ENCODE measurements at regions not wholly inside any gene's neighbourhood (a gene's known extent, or its start where the extent isn't known, plus 50 kb on each side); places are given as distances from the start of the nearest gene placed in this dataset.
A peak's percentile ranks its signal among the peaks of the same experiment; 100 is the strongest.

DNA sequence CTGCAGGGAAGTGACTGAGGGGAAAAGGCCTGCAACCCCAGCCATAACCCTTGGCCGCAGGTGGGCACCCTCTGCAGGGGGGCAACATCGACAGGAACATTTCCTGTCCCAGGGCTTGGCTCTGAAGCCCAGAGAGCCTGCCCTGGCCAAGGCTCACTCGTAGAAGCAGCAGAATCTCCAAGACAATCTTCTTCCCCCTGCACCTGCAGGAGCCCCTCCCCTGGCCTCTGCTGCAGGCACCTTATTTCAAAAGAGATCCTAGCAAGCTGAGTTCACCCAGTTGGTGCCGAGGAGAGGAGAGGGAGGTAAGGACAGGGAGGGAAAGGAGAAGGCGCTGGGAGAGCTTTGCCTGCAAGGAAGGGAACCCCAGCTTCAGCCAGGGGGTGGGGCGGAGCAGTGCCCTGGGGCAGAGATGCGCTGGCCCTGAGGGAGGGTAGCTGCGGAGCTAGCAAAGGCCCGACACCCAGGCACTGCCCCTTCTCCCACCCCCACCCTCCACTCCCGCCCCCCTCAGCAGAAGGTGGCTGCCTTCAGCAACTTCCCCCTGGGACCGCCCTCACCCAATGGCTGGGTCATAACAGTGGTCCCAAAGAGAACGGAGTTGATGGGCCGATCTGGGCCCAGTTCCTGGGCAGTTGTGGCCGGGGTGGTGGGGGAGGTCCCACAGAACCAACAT, 104.3 kb upstream of the TNRC6C start:
- Mint-ChIP-seq H3K36me3 (no peaks in the 10 kb centered on the region), H3K4me3 (no peak overlapping the region), H3K4me1 (peaks cover 18% of the 10 kb centered on the region), H3K27ac (no peak overlapping the region), H3K9me3 (peaks cover 2% of the 10 kb centered on the region)
- DNase-seq (ENCODE audit: low spot score in 2 of 2) (no peak), ATAC-seq (no peak)

DNA sequence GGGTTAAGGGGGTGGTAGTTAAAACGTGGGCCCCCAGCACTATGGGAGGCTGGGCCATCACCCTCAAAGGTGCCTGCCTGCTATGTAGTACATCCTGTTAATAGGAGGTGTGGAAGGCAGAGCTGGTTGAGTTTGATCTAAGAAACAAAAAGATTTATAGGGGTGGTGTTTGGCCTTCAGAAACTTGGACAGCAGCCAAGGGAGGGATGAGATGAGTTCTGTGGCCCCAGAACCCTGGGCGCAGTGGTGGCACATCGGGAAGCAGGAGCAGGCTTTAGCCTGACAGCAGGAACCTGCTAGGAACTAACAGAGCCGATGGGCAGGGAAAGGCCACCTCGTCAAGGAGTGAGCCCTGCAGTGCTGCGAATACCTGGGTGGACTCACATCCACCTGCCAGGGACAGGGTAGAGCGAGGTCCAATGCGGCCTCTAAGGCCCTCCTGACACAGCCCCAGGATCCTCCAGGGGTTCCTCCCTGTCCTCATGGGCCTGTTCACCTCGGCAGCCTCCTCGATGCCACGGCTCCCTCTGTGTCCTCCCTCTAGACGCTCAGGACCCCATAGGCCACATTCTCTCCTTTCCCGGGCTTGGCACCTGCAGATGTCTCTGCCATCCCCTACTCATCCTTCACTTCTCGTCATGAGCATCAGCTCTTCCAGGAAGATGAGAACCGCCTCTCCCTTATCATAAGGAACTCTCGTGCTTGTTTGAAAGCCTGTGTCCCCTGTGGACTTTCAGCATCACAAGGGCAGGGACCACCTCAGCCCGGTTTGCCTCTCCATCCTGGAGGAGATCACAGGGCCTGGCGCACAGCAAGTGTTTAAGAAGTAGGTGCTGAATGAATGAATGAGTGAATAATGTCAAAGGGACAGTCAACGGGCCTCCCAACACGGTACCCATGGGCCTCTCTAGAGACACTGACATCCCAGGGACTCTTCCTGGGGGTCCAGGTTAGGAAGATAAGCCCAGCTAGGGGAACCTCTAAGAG, 103.5 kb upstream of the TNRC6C start:
- H3K27ac Mint-ChIP-seq, result no peak overlapping the region
- DNase-seq (ENCODE audit: low spot score in 2 of 2) (no peak), ATAC-seq (no peak)
- H3K9me3 Mint-ChIP-seq, result peaks cover 2% of the 10 kb centered on the region
- peaks cover 18% of the 10 kb centered on the region for H3K4me1 Mint-ChIP-seq
- no peak overlapping the region for H3K4me3 Mint-ChIP-seq
- no peaks in the 10 kb centered on the region for H3K36me3 Mint-ChIP-seq

GRCh38 chr17:77856551-77857305, 101.8 kb upstream of the TNRC6C start:
- H3K4me3 Mint-ChIP-seq, result no peak overlapping the region
- no peaks in the 10 kb centered on the region for H3K36me3 Mint-ChIP-seq
- ATAC-seq, result no peak
- no peak for DNase-seq (ENCODE audit: low spot score in 2 of 2)
- peaks cover 2% of the 10 kb centered on the region for H3K9me3 Mint-ChIP-seq
- H3K4me1 Mint-ChIP-seq, result peaks cover 18% of the 10 kb centered on the region
- no peak overlapping the region for H3K27ac Mint-ChIP-seq

DNA sequence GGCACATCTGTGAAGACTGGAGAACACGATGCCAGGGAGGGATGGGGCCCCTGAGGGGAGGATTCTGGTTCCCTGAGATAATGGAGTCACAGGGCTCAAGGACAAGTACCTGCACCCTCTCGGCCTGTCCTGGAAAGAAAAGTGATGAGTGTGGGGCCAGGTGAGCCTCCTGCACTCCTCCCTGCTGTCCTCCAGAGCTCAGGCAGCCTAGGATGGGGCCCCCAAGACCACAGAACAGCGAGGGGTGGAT, 101.3 kb upstream of the TNRC6C start:
- peaks cover 2% of the 10 kb centered on the region for H3K9me3 Mint-ChIP-seq
- DNase-seq (ENCODE audit: low spot score in 2 of 2) (no peak), ATAC-seq (no peak)
- no peaks in the 10 kb centered on the region for H3K36me3 Mint-ChIP-seq
- peaks cover 20% of the 10 kb centered on the region for H3K4me1 Mint-ChIP-seq
- H3K27ac Mint-ChIP-seq, result no peak overlapping the region
- no peak overlapping the region for H3K4me3 Mint-ChIP-seq

DNA sequence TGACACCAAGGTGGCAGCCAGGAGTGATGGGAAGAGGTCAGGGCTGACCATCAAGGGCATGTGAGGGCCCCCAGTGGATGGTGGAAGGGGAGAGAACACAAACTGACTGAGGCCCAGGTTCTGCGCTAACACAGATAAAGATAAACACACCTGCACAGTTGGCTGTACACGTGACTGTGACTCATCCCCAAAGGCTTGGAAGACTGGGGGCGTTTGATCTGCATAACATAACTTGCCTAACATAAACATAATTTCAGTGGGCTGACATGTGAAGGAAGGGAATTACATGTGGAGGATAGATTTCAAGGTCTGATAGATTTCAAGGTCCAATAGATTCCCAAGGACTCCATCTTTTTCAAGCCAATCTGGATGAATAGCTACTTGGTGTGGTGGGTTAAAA, 100.9 kb upstream of the TNRC6C start:
- Mint-ChIP-seq H3K9me3 (peaks cover 2% of the 10 kb centered on the region), H3K4me1 (peaks cover 24% of the 10 kb centered on the region), H3K4me3 (no peak overlapping the region), H3K27ac (no peak overlapping the region), H3K36me3 (no peaks in the 10 kb centered on the region)
- DNase-seq (ENCODE audit: low spot score in 2 of 2) (no peak), ATAC-seq (no peak)

DNA sequence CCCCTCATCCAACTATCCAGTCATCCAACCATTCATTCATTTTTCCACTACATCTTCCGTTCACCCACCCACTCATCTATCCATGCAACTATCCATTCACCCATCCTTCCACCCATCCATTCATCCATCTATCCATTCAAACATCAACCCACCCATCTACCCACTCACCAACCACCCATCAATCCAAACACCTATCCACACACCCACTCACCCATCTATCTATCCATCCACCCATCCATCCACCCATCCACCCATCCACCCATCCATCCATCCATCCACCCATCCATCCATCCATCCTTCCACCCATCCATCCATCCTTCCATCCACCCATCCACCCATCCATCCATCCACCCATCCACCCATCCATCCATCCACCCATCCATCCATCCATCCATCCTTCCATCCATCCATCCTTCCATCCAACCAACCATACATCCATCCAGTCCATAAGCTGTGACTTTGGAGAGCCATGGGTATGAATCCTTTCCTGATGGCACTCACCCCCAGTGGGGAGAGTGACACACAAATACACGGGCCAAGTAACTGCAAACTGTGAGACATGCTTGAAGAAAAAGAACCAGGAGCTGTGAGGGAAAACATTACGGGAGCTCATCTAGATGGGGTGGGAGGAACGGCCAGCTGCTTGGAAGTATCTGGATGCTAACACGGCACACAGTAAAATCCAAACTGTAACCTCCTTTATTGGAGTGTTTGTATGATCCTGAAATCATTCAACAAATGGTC, 100.0 kb upstream of the TNRC6C start:
- no peak overlapping the region for H3K4me3 Mint-ChIP-seq
- no peak for DNase-seq (ENCODE audit: low spot score in 2 of 2)
- H3K27ac Mint-ChIP-seq, result no peak overlapping the region
- ATAC-seq, result no peak
- H3K36me3 Mint-ChIP-seq, result no peaks in the 10 kb centered on the region
- H3K9me3 Mint-ChIP-seq, result peaks cover 2% of the 10 kb centered on the region
- H3K4me1 Mint-ChIP-seq, result peaks cover 29% of the 10 kb centered on the region

DNA sequence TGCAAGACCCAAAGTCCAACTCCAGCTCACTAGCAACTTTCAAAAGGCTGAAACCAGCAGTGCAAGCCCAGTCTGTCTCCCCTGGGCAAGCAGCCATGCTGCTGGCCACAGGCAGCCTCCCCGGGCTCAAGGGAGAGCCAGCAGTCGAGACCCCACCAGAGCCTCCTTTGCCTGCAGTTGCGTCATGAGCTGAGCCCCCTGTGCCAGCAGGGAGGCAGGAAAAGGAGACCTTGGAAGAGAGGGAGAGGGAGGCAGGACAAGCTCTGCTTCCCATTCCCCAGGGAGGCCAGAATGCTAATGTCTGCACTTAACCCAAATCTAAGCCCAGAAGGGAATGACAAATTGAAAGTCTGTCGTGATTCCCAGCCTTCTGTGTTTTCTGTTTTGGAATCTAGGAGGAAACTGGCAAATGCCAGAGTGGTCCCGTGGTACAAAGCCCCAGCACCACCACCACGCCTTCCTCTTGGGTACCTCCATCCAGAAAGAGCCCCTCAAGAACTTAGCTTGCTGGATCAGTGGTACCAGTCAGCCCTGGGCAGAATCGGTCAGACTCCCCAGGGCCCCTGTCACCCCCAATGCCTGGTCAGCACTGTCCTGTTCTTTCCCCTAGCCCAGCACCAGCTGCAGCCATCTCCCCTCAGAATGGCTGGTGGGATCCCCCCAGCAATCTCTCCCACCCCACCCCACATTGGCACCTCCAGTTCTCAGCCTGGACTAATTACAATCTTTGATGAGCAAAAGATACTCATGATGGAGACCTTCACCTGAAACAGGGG, 99.3 kb upstream of the TNRC6C start:
- ATAC-seq (no peak), DNase-seq (ENCODE audit: low spot score in 2 of 2) (no peak)
- Mint-ChIP-seq H3K9me3 (peaks cover 2% of the 10 kb centered on the region), H3K4me1 (peaks cover 33% of the 10 kb centered on the region), H3K27ac (no peak overlapping the region), H3K36me3 (no peaks in the 10 kb centered on the region), H3K4me3 (no peak overlapping the region)

DNA sequence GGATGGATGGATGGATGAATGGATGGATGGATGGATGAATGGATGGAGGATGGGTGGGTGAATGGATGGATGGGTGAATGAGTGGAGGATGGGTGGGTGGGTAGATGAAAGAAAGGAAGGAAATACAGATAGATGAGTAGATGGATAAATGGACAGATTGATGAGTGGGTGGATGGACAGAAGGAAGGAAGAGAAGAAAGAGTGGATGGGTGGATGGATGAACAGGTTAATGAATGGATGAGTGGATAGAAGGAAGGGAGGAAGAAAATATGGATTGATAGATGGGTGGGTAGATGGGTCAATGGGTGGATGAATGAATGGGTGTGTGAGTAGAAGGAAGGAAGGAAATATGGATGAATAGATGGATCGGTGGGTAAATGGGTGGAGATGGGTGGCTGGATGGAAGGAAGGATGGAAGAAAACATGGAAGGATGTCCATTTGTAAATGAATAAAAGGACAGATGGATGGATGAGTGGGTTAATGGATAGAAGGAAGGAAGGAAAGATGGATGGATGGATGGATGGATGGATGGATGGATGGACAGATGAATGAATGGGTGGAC, 97.3 kb upstream of the TNRC6C start:
- DNase-seq (ENCODE audit: low spot score in 2 of 2), result no peak
- H3K36me3 Mint-ChIP-seq, result no peaks in the 10 kb centered on the region
- H3K4me1 Mint-ChIP-seq, result peaks cover 28% of the 10 kb centered on the region
- no peak overlapping the region for H3K27ac Mint-ChIP-seq
- no peak for ATAC-seq
- H3K9me3 Mint-ChIP-seq, result peaks cover 2% of the 10 kb centered on the region
- no peak overlapping the region for H3K4me3 Mint-ChIP-seq

- no peak for ATAC-seq
- H3K4me1 Mint-ChIP-seq, result peaks cover 27% of the 10 kb centered on the region
- no peak overlapping the region for H3K4me3 Mint-ChIP-seq
- H3K36me3 Mint-ChIP-seq, result no peaks in the 10 kb centered on the region
- H3K27ac Mint-ChIP-seq, result no peak overlapping the region
- DNase-seq (ENCODE audit: low spot score in 2 of 2), result no peak
- peaks cover 2% of the 10 kb centered on the region for H3K9me3 Mint-ChIP-seq
These were observed 96.4 kb upstream of the TNRC6C start for GRCh38 chr17:77861981-77862645.

DNA sequence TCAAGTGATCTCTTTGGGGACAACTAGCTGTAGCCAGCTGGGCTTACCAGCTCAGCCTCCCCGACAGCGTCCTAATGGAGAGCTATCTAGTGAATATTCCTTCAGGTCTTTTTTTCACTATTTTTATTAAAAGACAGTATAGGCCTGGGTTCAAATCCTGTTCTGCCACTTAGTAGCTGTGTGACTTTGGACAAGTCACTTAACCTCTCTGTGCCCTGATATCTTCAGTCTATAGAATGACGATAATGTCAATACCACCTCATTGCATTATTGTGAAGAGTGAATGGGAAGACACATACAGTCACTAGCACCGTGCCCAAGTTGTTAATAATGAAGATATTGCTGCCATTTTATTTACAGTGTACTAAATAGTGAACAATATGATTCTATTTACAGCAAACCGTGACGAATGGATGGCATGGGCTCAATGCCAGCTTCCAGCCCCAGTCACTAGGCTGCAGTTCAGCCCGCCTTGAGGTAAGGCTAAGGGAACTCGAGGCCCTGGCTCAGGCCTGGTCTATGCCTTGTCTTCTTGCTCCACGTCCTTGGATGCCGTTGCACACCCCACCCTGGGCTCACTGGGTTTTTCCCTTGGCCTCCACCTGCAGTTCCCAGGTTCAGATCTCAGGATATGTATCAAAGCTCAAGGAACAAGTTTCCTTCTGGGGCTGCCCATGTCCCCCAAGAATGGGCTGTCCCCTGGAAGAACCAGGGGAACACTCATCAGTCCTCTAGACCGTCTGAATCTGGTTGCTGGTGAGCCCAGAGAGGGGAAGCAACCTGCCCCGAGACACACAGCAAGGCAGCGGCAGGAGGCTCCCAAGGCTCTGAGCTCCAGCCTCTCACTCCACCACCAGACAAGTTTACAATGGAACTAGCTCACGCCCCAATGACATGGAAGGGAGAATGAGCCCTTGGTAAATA, 95.4 kb upstream of the TNRC6C start:
- Mint-ChIP-seq H3K4me1 (peaks cover 19% of the 10 kb centered on the region), H3K4me3 (no peak overlapping the region), H3K36me3 (no peaks in the 10 kb centered on the region), H3K9me3 (no peaks in the 10 kb centered on the region), H3K27ac (no peak overlapping the region)
- ATAC-seq (no peak), DNase-seq (ENCODE audit: low spot score in 2 of 2) (no peak)

GRCh38 chr17:77863814-77864161, 94.7 kb upstream of the TNRC6C start:
- DNase-seq (ENCODE audit: low spot score in 2 of 2), result no peak
- peak; percentile 31 for ATAC-seq
- Mint-ChIP-seq H3K9me3 (no peaks in the 10 kb centered on the region), H3K4me1 (peaks cover 16% of the 10 kb centered on the region), H3K36me3 (no peaks in the 10 kb centered on the region), H3K27ac (no peak overlapping the region), H3K4me3 (no peak overlapping the region)

DNA sequence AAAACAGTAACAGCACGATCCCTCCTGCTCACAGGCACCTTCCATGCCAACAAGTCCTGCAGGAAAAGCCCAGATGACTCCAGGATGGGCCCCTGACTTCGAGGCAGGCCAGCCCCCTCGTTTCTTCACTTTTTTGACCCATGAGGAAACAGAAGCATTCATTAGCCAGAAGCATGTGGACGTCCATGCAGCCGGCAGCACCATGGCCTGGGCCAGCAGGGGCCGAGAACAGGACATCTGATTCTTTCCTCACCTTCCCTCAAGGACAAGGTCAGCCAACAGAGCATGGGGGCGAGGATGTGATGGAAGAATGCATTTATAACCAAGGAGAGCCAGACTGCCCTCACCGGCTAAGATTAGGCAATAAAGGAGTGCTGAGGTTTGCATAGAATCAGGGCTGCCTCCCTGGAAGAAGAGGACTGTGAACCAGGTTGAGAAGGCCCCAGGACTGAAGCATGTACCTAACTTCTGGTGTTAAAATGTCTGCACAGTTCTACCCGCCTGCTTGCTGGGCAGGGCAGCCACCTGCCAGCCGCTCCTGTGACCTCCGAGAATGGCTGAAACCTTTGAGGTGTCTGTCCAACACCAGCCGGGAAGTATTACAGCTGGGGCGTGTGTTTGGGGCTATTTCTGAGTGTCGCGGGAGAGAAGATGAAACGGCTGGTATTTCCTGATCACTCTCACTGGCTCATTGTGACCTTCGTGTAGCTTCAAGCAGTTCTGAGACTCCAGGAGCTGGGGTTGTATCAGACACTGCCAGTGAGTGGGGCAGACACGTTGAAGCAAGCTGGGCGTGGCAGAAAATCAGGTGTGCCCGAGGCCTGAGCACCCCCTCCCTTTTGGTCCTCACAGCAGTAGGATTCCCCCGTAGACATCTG, 94.0 kb upstream of the TNRC6C start:
- H3K27ac Mint-ChIP-seq, result no peak overlapping the region
- no peak overlapping the region for H3K4me3 Mint-ChIP-seq
- peaks cover 23% of the 10 kb centered on the region for H3K4me1 Mint-ChIP-seq
- no peaks in the 10 kb centered on the region for H3K9me3 Mint-ChIP-seq
- no peaks in the 10 kb centered on the region for H3K36me3 Mint-ChIP-seq
- DNase-seq (ENCODE audit: low spot score in 2 of 2) (no peak), ATAC-seq (no peak)

Data from stimulated activated effector memory CD8-positive, alpha-beta T cell treated with anti-CD3 and anti-CD28 coated beads, Interleukin-12 subunit alpha, Interleukin-12 subunit beta, amount 100 ng/mL, for 72 hours (primary cell).